Fibroblast of villous mesenchyme (primary cell): ENCODE measurements at regions not wholly inside any gene's neighbourhood (a gene's known extent, or its start where the extent isn't known, plus 50 kb on each side); places are given as distances from the start of the nearest gene placed in this dataset.

Source experiments
- DNase-seq: peaks from one replicate; pipeline ENCODE4 v3.0.0-alpha.2; 2010; ENCODE audit warnings: low read depth
- H3K4me3 ChIP-seq: 2 replicates; pipeline ENCODE4 v1.5.1; 2011; ENCODE audit warnings: low read depth, mild to moderate bottlenecking, low read length
- CTCF ChIP-seq: IDR thresholded peaks from 2 replicates; pipeline ENCODE4 v1.5.1; 2012; ENCODE audit warnings: low read depth, mild to moderate bottlenecking, low read length; ENCODE audit not compliant: insufficient read depth

- no peak for DNase-seq
- TF ChIP-seq CTCF = no peak
- H3K4me3 ChIP-seq = no peak overlapping the region
Measured at GRCh38 chr14:84025106-84026012, 1504.6 kb upstream of the FLRT2 start.

DNA sequence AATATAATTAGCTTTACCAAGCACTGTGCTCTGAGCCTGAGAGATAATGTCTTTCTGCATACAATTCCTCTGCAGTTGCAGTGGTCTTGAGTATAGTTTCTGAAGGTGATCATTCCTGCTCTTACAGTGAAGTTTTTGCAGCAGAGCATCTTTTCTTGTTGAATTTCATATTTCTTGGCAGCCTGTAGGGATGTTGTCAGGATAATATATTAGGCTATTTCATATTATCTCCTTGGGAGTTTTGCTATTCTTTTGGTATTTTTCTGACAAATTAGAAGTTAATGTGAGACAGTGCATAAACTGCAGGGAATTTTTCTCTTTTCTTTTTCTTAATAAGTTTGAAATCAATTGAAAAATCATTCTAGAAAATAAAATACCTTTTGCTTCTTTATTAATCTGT lies 1502.6 kb upstream of the FLRT2 start:
- H3K4me3 ChIP-seq = no peak overlapping the region
- no peak for DNase-seq
- TF ChIP-seq CTCF = no peak

DNA sequence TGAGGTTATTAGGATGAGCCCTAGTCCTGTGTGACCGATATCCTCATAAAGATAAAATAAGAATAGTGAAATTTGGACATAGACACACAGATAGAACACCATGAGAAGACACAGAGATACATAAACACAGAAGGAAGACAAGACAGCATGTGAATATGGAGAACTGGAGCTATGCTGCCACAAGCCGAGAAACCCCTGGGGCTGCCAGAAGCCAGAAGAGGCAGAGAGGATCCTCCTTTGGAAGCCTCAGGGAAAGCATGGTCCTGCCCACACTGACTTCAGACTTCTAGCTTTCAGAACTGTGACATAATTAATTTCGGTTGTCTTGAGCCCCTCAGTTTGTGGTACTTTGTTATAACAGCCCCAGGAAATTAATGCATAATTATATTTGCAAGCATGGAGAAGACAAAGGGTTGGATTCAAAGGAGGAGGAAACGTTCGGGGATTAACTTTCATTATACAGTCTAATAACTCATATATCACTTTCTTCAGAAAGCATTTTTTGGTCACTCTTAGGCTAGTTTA lies 1501.8 kb upstream of the FLRT2 start:
- no peak for TF ChIP-seq CTCF
- no peak for DNase-seq
- no peak overlapping the region for H3K4me3 ChIP-seq

GRCh38 chr14:84029246-84029645 lies 1500.7 kb upstream of the FLRT2 start:
- no peak overlapping the region for H3K4me3 ChIP-seq
- no peak for DNase-seq
- no peak for TF ChIP-seq CTCF

DNA sequence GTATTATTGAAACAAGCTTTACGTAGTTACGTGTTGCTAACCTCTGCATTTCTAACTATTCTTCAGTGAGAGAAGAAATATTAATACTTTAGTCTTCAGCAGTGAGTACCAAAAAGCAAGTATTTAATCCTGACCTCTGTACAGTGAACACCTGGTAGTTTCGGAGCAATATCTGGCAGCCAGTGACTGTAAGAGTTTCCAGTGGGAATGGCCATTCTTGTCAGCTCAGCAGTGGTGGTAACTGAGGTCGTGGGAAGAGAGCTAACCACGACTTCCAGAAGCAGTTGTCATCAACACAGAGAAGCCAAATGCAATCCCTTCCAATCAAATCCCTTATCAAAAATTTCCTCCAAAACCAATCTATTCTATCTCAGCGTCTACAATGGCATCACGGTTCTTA lies 1500.2 kb upstream of the FLRT2 start:
- H3K4me3 ChIP-seq = no peak overlapping the region
- no peak for TF ChIP-seq CTCF
- no peak for DNase-seq

DNA sequence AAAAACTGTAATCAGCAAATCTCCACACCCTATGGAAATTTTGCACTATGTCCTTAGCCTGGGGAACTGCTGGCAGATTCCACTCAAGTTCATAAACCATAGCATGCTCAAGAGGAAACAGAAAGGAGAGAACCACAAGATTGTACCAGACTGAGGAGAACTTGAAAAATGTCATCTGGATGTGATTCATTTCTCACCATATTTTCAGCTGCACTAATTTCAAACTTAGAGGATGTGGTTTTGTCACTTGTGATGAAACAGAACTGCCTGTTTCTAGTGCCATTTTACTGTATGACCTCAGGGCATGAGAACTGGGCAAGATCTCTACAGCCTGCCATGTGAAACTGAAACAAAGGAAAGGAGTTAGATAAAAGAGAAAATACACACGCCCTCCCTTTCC lies 1493.1 kb upstream of the FLRT2 start:
- TF ChIP-seq CTCF = no peak
- DNase-seq = peak; percentile 51
- H3K4me3 ChIP-seq = no peak overlapping the region
